CD4-positive, alpha-beta T cell treated with Interleukin-10 for 1 hour (primary cell): ENCODE measurements at regions not wholly inside any gene's neighbourhood (a gene's known extent, or its start where the extent isn't known, plus 50 kb on each side); places are given as distances from the start of the nearest gene placed in this dataset.

ENCODE experiments used
- DNase-seq: peaks from one replicate; pipeline ENCODE4 v3.0.0-alpha.2; 2020

DNA sequence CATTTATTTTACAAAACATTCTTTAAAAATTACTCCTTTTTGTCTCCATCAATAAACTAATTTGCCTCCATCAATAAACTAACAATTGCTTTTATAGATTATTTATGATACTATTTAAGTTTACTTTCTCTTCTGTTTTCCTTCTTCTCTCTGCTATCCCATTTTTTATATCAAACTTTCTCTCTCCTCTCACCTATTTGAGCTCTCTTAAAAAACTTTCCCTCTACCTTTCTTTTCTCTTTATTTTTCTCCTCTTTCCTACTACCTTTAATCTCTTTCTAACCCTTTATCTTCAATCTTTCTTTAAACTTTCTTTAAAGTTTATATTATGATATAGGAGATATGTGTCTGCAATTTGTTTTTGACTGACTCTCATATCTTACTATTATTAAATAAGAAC lies 566.4 kb downstream of the DACH1 start:
- DNase-seq, result no peak

- DNase-seq, result peak; percentile 15
These were observed 575.2 kb downstream of the DACH1 start for GRCh38 chr13:71291842-71292146.

DNA sequence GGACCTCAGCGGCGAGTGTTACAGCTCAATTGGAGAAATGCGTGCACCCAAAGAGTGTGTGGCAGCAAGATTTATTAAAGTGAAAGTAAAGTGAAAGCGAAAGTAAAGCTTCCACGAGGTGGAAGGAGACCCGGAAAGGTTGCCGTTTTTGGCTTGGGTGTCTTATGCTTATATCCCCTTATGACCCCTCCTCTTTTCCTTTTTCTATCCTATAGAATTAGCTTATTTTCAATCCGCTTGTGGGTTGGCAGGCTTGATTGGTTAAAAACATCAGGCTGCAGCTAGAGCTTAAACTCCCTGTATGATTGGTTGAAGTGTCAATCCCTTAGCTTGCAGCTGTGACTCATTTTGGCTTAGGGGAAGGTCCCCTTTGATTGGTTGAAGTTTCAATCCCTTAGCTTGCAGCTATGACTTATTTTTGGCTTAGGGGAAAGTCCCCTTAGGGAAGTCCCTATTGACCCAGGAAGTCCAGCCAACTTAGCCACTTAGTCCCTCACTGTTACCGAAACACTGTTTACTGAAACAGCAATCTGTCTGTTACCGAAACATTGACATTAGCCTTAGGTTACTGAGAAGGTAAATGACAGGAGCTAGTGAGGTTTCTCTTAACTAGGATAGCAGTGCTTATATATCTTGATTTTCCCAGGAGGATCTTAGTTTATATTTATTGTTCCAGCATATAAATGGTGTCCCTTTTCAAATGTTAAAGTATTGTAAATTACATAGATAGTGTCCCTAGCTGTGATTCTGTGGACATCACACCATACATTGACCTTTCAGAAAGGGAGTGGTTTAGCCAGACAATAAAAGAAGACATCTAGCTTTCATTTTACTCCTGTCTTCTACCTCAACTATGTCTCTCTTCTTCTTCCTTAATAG lies 575.8 kb downstream of the DACH1 start:
- peak; percentile 88 for DNase-seq

DNA sequence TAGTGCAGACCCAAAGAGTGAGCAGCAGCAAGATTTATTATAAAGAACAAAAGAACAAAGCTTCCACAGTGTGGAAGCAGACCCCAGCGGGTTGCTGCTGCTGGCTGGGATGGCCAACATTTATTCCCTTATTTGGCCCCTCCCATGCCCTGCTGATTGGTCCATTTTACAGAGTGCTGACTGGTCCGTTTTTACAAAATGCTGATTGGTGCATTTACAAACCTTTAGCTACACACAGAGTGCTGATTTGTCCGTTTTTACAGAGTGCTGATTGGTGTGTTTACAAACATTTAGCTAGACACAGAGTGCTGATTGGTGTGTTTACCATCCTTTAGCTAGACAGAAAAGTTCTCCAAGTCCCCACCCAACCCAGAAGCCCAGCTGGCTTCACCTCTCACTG lies 577.0 kb downstream of the DACH1 start:
- DNase-seq, result peak; percentile 4

GRCh38 chr13:71285700-71286099 lies 581.3 kb downstream of the DACH1 start:
- DNase-seq, result no peak

DNA sequence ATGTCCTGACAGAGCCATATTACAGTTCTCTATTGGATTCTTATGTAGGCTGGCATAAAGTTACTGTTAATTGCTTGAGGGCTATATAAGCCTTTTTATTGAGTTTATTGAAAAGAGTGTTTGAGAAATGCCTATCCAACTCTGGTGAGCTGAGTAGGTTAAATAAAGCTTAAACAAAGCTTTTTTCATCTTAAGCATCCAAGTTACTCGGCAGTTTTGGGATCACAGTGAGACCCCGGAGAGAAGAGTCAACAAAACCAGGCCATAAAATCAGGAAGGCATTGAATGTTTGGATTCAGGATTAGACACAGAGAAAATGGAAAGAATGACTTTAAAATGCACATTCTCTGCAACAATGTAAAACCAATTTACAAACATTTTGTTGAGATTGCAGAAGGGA lies 588.5 kb downstream of the DACH1 start:
- no peak for DNase-seq

DNA sequence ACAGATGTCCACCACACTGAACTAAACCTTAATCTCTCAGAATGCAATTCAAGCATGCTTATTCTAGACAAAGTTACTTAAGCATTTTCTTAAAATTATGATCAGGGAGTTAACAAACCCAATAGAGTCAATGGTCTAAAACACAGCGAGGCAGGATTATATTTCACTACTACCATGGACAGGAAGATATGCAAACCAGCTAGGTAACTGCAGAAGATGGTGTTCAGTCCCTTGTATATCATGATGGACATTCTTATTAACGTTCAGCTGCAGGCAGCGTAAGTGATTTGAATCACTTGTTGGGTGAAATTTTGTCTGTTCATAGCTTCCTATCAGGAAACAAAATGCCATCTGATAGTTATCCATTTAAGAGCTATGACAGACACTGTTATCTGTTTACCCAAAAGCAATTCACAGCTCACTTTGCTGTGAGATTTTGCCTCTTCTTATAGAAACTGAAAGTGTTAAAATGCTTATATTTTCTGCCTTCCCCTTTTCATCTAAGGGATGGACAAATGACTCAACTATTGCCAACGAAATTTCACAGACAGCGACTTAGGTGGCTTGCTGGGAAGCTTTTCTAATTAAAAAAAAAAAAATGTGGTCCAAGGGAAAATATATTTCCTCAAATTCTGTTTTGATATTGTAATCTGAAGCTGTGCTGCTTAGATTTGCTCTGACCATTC lies 591.9 kb downstream of the DACH1 start:
- DNase-seq, result no peak

GRCh38 chr13:71261256-71261655 lies 605.7 kb downstream of the DACH1 start:
- no peak for DNase-seq

DNA sequence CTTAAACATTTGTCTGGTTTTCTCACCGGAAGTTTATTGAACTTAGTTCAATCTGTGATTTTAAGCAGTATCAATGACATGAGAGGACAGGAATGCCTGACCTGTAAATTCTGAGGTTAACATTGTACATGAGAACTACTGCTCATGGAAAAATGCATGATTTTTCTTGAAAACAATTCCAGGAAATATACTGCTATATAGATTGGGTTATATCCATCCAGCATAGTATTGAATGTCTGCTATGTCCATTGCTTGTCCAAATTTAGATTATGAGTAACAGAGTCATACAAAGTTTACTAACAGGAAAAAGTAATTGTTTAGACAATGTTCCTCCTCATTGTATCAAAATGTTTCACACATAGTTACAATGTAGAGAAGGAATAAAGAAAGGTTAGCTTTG lies 606.8 kb downstream of the DACH1 start:
- no peak for DNase-seq

DNA sequence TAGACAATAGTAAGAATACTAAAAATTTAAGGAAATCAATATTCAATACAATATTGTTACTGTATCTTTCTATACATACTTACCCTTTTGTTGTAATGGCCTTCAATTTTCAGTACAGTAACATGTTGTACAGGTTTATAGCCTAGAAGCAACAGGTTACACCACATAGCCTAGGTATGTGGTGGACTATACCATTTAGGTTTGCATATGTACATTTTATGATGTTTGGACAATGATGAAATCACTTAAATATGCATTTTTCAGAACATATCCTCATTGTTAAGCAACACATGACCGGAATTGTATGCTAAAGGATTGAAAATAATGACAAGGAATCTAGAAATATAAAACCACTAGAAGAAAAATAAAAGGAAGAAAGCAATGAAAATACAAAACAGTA lies 611.4 kb downstream of the DACH1 start:
- DNase-seq, result no peak

DNA sequence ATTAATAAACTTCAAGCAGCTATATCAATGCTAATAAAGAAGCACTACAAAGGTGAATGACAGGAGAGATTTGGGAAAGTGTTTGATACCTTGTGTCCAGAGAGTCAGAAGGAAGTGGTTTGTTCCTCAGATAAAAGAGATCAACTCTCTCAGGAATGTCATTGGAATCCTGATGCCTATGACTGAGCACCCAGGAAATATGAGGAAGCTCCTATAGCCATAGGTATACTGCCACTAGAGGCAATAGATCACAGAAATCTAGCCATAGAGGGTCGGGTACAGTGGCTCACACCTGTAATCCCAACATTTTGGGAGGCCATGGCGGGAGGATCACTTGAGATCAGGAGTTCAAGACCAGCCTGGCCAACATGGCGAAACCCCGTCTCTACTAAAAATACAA lies 612.6 kb downstream of the DACH1 start:
- no peak for DNase-seq

DNA sequence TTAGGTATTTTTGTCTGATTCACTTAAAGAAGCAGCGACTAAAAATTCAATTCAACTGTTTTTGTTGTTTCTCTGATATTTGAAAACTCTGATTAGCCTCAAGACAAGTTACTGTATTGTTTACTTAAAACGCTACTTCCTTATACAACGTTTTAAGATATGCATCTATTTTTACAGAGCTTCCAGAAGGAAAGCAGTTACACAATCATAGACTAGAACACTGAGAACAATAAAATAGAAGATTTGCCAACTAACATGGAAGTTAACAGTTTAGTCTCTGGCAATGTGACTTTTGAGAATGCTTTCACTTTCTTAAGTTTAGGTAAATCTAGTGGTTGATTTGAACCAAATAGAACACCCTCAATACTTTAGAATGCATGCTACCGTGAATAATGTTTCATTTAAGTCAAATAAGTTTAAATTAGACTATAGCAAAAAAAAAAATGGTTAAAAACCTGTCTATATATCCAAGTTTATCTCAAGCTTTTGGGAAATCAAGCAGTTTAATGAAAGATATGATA lies 614.8 kb downstream of the DACH1 start:
- DNase-seq, result no peak

DNA sequence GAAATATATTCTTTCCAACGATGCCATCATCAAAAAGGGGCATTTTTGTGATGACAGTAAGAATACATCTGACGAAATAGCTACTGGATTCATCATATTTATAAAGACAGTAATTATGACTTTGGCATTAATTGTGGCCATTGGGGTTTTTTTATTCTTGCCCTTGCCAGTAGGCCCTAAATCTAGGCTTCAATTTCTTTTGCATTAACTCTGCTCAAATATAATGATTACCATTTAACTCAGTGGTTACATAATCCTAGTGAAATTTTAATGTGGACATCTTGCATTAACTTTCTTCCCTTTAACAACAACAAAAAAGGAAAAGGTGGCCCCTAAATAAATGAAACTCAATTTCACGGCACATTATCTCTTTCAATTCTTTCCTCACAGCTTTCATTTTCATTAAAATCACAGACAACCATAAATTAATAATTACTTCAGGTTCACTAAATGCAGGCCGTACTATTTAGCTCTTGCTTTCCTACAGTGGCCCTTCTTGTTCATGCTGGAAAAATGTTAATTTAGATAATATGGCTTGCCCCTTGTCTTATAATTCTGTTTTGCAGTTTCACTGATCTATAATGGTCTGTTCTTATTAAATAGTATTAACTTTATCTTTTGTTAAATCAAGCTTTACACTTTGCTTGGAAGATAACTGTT lies 615.6 kb downstream of the DACH1 start:
- DNase-seq, result no peak

DNA sequence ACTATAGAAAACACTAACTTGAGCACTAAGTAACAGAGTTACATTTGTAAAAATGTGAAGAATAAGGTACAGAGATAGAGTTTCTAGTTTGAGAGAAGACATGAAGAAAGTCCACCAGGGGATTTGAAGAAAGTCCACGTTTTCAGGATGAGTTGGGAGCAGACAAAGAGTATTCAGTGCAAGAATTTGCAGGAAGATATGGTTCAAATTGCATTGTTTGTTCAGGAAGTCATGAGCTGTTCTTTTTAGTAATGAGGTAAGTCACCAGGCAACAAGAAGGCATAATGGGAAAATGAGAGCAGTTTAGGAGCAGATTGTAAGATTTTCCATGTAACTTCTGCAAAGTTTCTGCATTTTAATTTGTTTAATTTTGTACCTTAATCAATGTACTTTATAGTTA lies 618.0 kb downstream of the DACH1 start:
- DNase-seq, result no peak

DNA sequence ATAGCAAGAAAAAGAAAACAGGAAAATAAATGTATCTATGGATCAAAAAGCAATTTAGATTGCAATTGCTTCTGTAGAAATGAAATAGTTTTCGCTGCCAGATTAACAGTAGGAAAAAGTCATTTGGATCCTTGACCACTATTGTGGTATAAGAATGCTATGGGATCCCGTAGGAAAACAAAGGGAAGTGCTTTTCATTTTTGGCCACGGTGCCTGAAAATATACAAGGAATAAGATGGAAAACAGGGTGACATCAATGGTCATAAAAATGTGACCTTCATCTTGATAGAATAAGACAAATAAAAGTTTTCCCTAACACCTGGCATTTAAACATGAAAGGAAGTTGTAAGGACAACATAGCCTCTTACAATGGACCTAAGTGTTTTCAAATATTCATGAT lies 622.8 kb downstream of the DACH1 start:
- DNase-seq, result no peak

- no peak for DNase-seq
These were observed 624.8 kb downstream of the DACH1 start for GRCh38 chr13:71242201-71242600.

GRCh38 chr13:71240911-71241310 lies 626.1 kb downstream of the DACH1 start:
- DNase-seq, result no peak

GRCh38 chr13:71237332-71237731 lies 629.7 kb downstream of the DACH1 start:
- DNase-seq, result no peak

GRCh38 chr13:71219698-71220415 lies 647.1 kb downstream of the DACH1 start:
- DNase-seq, result no peak

DNA sequence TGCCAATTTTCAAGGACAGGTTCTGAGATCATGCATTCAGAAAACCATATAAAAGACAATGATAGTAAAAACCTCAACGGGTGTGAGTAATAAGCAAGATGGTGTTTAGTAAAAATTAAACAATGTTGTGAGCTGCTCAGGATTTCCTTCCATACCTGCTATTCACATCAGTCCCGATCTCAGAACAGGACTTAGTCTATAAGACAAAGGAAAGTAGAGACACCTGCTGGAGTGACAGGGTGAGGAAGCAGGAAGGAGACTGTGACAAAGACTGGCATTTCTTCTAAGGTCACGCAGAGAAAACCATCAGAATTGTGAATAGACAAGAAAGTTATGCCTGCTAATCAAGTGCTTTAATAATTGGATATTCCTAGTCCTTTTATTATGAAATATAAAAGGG lies 648.0 kb downstream of the DACH1 start:
- no peak for DNase-seq

DNA sequence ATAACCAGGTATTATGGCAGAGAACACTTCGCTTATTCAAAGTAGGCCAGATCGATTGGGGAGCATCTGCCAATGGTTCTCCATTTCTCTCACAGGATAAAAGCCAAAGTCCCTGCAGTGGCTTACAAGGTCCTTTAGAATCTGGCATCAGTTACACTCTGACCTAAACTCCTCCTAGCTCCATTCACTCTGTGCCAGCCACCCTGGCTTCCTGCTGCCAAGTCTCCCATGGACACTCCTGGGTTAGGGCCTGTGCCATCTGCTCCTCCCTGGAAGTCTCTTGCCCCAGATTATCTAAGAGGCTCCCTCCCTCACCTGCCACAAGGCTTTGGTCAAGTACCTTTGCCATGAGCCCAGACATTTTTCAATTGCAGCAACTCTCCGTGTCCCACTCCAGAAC lies 649.2 kb downstream of the DACH1 start:
- no peak for DNase-seq

- no peak for DNase-seq
These were observed 652.2 kb downstream of the DACH1 start for GRCh38 chr13:71214821-71215220.

GRCh38 chr13:71214357-71214756 lies 652.6 kb downstream of the DACH1 start:
- no peak for DNase-seq
